Adrenal gland (tissue), 5 donors: ENCODE measurements at regions not wholly inside any gene's neighbourhood (a gene's known extent, or its start where the extent isn't known, plus 50 kb on each side); places are given as distances from the start of the nearest gene placed in this dataset.

ENCODE experiments used
- CTCF ChIP-seq, 6 experiments: fragments of 450-650 bp in 4 of 6; fragments of 200-600 bp in 2 of 6; sonication (generic) in 1 of 6; IDR thresholded peaks; 1 replicate in 5 of 6; 2 replicates in 1 of 6; pipeline versions ENCODE4 v1.5.1 to v1.8.0; 2016 to 2021; ENCODE audit warnings: antibody characterized with exemption in 6 of 6, mild to moderate bottlenecking in 2 of 6, moderate library complexity in 1 of 6
- POLR2A ChIP-seq, 2 donors: fragments of 450-650 bp; IDR thresholded peaks; one replicate each; pipeline ENCODE4 v1.6.1; 2017; ENCODE audit warnings: antibody characterized with exemption in 2 of 2, mild to moderate bottlenecking in 2 of 2, moderate library complexity in 1 of 2
- donor health status: DM: no; HTN: no; CAD: no.

- TF ChIP-seq CTCF (IDR thresholded peaks at IDR 0.05) = no peak
- TF ChIP-seq POLR2A (IDR thresholded peaks at IDR 0.05) = no peak
These were observed 125.8 kb upstream of the MRPS22 start for GRCh38 chr3:139218046-139218445.
